ENCODE measurements at regions not wholly inside any gene's neighbourhood (a gene's known extent, or its start where the extent isn't known, plus 50 kb on each side); places are given as distances from the start of the nearest gene placed in this dataset.

DNA sequence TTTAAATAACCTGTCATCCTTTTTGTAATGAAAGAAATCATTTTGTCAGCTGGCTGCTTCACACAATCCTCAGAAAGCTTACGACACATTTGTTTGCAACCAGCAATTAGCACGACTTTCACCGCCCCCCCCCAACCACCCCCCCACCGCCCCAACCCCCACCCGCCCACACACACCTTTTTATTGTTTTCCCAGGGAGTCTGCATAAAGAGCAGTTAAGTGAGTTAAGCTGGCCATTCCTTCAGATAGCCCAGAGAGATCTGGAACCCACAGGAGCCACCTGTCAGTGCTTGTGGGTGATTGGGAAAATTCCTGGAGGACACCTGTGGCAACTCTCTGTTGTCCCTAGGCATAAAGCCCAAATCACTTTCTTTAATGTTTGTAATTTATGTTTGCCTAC, 175.7 kb upstream of the FMR1 start:
- TF ChIP-seq, protein P1, sequence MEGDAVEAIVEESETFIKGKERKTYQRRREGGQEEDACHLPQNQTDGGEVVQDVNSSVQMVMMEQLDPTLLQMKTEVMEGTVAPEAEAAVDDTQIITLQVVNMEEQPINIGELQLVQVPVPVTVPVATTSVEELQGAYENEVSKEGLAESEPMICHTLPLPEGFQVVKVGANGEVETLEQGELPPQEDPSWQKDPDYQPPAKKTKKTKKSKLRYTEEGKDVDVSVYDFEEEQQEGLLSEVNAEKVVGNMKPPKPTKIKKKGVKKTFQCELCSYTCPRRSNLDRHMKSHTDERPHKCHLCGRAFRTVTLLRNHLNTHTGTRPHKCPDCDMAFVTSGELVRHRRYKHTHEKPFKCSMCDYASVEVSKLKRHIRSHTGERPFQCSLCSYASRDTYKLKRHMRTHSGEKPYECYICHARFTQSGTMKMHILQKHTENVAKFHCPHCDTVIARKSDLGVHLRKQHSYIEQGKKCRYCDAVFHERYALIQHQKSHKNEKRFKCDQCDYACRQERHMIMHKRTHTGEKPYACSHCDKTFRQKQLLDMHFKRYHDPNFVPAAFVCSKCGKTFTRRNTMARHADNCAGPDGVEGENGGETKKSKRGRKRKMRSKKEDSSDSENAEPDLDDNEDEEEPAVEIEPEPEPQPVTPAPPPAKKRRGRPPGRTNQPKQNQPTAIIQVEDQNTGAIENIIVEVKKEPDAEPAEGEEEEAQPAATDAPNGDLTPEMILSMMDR (IDR thresholded peaks at IDR 0.05): no peak
- no peak for TF ChIP-seq POLR2A (IDR thresholded peaks at IDR 0.05)

Measured in uterus (tissue), 2 donors.